ENCODE measurements at regions not wholly inside any gene's neighbourhood (a gene's known extent, or its start where the extent isn't known, plus 50 kb on each side); places are given as distances from the start of the nearest gene placed in this dataset.

DNA sequence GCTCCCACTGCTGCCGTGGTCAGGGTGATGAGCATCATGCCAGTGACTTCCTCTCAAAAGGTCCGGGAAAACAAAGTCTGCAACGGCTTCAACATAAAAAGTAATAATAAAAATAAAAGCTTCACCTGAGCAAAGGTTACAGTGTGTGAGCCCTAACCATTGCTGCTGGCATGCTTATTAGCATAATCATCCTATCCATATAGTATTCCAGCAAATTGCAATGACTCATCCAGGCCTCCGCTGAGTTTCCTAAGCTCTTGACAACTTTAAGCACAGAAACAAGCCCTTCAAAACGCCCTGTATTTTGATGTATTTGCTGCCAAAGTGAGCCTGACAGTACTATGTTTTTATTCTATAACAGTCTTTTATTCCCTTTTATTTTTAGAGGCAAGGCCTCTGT, 100.5 kb downstream of the AASDH start:
- H3K27me3 ChIP-seq, result no peaks in the 10 kb centered on the region
- H3K9ac ChIP-seq, result no peak overlapping the region
- TF ChIP-seq Cebpa-rat (IDR thresholded peaks at IDR 0.05), result no peak
- peaks cover 0 to 9% (median 0%) of the 10 kb centered on the region in 10 experiments; a peak in 4 of 20 replicates for H3K4me1 ChIP-seq
- no peak overlapping the region for H3K4me3 ChIP-seq
- no peak overlapping the region for H3K4me2 ChIP-seq
- H3K9me3 ChIP-seq (replicated peaks in 1 of 11), result peaks cover 14 to 38% (median 33%) of the 10 kb centered on the region in 11 experiments; a peak in 20 of 22 replicates
- no peaks in the 10 kb centered on the region for H4K20me1 ChIP-seq
- no peak overlapping the region for H3K27ac ChIP-seq
- peaks cover 0 to 58% (median 30%) of the 10 kb centered on the region in 11 experiments; a peak in 16 of 22 replicates for H3K36me3 ChIP-seq

DNA sequence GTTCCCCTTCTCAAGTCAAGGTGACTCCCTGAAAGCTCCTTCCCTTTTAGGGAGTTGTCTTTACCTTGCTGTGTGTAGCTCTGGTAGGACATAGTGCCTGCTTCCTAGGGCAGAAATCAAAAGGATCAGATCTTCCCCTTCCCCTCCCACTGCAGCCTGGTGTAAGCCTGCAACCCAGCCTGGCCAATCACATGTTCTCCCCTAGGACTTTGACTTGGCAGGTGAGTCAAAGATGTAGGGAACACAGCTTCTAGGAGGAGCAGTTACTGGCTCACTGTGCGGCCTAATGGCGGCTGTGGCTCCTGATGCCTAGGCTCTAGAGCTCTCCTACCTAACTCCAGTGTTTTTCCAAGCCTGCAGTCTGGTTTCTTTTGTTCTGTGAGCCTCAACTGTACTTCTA, 103.9 kb downstream of the AASDH start:
- Histone ChIP-seq H3K36me3 (peaks cover 0 to 52% (median 38%) of the 10 kb centered on the region in 11 experiments; a peak in 18 of 22 replicates), H3K9me3 (replicated peaks in 1 of 11) (peaks cover 18 to 37% (median 32%) of the 10 kb centered on the region in 11 experiments; a peak in 21 of 22 replicates), H3K27ac (no peak overlapping the region), H3K4me2 (no peak overlapping the region), H3K27me3 (no peaks in the 10 kb centered on the region), H3K9ac (no peak overlapping the region), H3K4me1 (no peaks in the 10 kb centered on the region), H4K20me1 (no peaks in the 10 kb centered on the region), H3K4me3 (no peak overlapping the region)
- no peak for TF ChIP-seq Cebpa-rat (IDR thresholded peaks at IDR 0.05)

DNA sequence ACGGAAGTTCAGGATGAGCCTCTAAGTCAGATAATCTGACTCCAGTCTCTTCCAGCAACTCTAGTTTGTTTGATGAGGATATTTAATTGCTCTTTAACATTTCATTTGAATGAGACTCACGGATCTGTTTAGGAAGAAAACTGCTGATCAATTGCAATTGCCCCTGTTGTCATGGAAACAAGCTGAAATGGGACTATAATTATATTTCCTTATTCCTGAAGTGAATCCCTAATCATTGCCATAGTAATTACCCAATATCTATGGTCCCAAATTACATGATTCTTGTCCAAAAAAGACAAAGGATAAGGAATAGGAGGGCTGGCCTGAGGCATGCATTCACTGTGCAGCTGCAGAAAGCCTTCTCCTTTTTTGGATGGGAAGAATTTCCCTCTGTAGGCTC, 105.3 kb downstream of the AASDH start:
- Histone ChIP-seq H3K27ac (no peak overlapping the region), H3K9me3 (replicated peaks in 1 of 11) (peaks cover 21 to 47% (median 38%) of the 10 kb centered on the region in 11 experiments), H3K9ac (no peak overlapping the region), H3K27me3 (no peaks in the 10 kb centered on the region), H3K4me2 (no peak overlapping the region), H3K4me3 (no peak overlapping the region), H4K20me1 (no peaks in the 10 kb centered on the region), H3K36me3 (peaks cover 0 to 58% (median 42%) of the 10 kb centered on the region in 11 experiments; a peak in 18 of 22 replicates), H3K4me1 (no peaks in the 10 kb centered on the region)
- no peak for TF ChIP-seq Cebpa-rat (IDR thresholded peaks at IDR 0.05)

DNA sequence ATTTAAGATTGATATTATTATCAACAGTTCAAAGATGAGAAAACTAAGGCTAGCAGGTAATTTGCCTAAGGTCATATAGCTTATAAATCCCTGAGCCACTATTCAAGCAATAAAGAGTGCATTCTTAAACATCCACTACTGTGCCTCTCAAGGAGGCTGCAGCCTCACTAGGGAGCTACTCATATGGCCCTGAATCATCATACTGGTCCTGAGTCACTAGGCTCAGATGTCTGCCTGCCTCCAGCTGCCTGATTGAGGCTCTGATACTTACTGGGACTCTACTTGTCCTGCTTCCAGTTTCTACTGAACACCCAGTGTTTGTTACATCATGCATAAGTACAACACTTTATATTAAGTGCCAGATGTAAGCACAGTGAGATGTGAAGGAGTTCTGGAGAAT, 110.7 kb downstream of the AASDH start:
- TF ChIP-seq Cebpa-rat (IDR thresholded peaks at IDR 0.05), result no peak
- peaks cover 0 to 65% (median 31%) of the 10 kb centered on the region in 11 experiments; a peak in 19 of 22 replicates for H3K36me3 ChIP-seq
- no peak overlapping the region for H3K9ac ChIP-seq
- H3K27me3 ChIP-seq, result no peaks in the 10 kb centered on the region
- H3K4me1 ChIP-seq, result no peaks in the 10 kb centered on the region; a peak in 2 of 20 replicates
- no peak overlapping the region for H3K27ac ChIP-seq
- peaks cover 12 to 33% (median 19%) of the 10 kb centered on the region in 11 experiments; a peak in 20 of 22 replicates for H3K9me3 ChIP-seq (replicated peaks in 1 of 11)
- H3K4me2 ChIP-seq, result no peak overlapping the region
- no peak overlapping the region for H3K4me3 ChIP-seq
- no peaks in the 10 kb centered on the region for H4K20me1 ChIP-seq

DNA sequence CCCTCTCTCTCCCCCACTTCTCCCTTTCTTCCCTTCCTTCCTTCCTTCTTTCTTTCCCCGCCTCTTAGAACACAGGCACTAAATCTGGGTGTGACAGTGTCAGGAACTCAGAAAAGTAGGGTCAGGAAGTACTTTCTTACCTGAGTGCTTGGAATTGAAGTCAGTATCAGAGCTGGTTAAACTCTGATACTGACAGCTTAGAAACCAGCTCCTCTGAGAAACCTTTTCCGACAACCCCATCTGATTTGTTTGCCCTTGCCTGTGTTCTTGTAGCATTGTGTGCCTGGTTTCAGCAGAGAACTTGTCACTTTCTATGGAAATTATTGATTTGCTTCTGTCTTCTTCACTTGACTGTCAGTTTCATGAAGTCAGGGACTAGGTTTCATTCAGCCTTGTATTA, 113.9 kb downstream of the AASDH start:
- no peak for TF ChIP-seq Cebpa-rat (IDR thresholded peaks at IDR 0.05)
- no peaks in the 10 kb centered on the region for H4K20me1 ChIP-seq

DNA sequence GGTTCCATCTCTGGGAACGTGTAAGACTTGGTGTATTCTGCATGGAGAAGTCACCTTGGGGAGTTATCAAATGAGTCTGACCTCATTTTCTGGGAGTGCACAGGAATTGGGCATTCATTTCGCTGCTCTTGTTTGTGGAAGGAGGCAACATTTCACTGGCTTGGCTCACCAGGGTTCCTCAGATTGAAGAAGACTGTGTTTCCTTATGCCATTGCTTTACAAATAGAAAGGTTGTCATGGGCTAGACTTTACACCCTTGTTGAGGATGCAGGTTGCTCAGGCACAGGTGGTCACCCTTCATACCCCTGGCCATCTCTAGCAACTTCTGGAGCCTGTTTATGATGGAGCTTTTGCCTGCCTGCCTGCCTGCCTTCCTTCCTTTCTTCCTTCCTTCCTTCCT, 114.4 kb downstream of the AASDH start:
- no peaks in the 10 kb centered on the region; a peak in 2 of 20 replicates for H3K4me1 ChIP-seq
- H3K9ac ChIP-seq, result no peak overlapping the region
- H3K4me2 ChIP-seq, result no peak overlapping the region
- H3K36me3 ChIP-seq, result peaks cover 0 to 47% (median 26%) of the 10 kb centered on the region in 11 experiments; a peak in 17 of 22 replicates
- H4K20me1 ChIP-seq, result no peaks in the 10 kb centered on the region
- peaks cover 7 to 20% (median 11%) of the 10 kb centered on the region in 11 experiments; a peak in 19 of 22 replicates for H3K9me3 ChIP-seq (replicated peaks in 1 of 11)
- no peak overlapping the region for H3K27ac ChIP-seq
- no peak for TF ChIP-seq Cebpa-rat (IDR thresholded peaks at IDR 0.05)
- no peaks in the 10 kb centered on the region for H3K27me3 ChIP-seq
- no peak overlapping the region for H3K4me3 ChIP-seq

More for the DNA sequence above, 113.9 kb downstream of the AASDH start:
- Histone ChIP-seq H3K4me3 (no peak overlapping the region), H3K4me2 (no peak overlapping the region), H3K9ac (no peak overlapping the region), H3K9me3 (replicated peaks in 1 of 11) (peaks cover 7 to 25% (median 11%) of the 10 kb centered on the region in 11 experiments; a peak in 19 of 22 replicates), H3K4me1 (no peaks in the 10 kb centered on the region; a peak in 2 of 20 replicates), H3K36me3 (peaks cover 0 to 52% (median 26%) of the 10 kb centered on the region in 11 experiments; a peak in 17 of 22 replicates), H3K27me3 (no peaks in the 10 kb centered on the region), H3K27ac (no peak overlapping the region)

DNA sequence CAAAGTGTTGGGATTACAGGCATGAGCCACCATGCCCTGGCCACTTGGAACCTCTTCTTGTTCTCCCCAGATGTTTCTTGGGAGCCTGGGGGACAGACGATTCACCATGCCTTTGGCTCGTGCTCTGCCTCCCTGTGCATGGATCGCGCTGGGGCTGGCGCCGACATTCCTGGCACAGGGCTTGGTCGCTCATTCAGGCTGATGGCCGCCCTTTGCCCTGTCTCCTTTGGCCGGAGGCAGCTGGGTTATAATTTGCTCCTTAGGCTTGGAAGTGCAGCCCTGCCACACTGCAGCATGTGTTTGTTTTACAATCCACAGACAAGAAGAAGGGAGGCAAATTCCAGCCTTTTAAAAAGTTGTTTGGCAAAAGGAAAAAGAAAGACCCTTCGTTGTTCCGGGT, 115.3 kb downstream of the AASDH start:
- no peak for TF ChIP-seq Cebpa-rat (IDR thresholded peaks at IDR 0.05)
- peaks cover 0 to 45% (median 24%) of the 10 kb centered on the region in 11 experiments; a peak in 17 of 22 replicates for H3K36me3 ChIP-seq
- H3K4me1 ChIP-seq, result no peaks in the 10 kb centered on the region; a peak in 2 of 20 replicates
- H3K9ac ChIP-seq, result no peak overlapping the region
- no peak overlapping the region for H3K4me2 ChIP-seq
- H3K9me3 ChIP-seq (replicated peaks in 1 of 11), result peaks cover 4 to 13% (median 7%) of the 10 kb centered on the region in 11 experiments; a peak in 19 of 22 replicates
- no peaks in the 10 kb centered on the region for H3K27me3 ChIP-seq
- H4K20me1 ChIP-seq, result no peaks in the 10 kb centered on the region
- H3K27ac ChIP-seq, result no peak overlapping the region
- no peak overlapping the region for H3K4me3 ChIP-seq

DNA sequence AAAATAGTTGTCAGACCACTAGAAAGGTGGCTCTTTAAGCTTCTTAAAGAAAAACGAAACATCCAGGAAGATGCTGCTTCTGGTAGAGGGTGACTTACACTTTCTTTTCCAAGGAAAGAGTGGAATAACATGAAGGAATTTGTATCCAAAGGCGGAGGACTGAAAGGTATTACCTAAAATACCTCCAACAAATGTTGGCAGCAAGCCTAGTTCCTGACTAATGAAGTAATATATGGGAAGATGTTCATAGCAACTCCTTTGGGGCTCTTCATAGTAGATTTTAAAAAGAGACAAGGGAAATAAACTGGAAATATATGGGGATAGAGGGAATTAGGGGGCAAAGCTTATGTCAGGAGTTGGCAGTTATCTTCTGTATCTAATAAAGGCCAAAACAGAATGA, 116.2 kb downstream of the AASDH start:
- H3K9ac ChIP-seq, result no peak overlapping the region
- H3K9me3 ChIP-seq (replicated peaks in 1 of 11), result peaks cover 0 to 6% (median 0%) of the 10 kb centered on the region in 11 experiments; a peak in 4 of 22 replicates
- no peaks in the 10 kb centered on the region for H3K27me3 ChIP-seq
- no peak overlapping the region for H3K4me3 ChIP-seq
- no peak overlapping the region for H3K27ac ChIP-seq
- no peaks in the 10 kb centered on the region for H4K20me1 ChIP-seq
- peaks cover 0 to 37% (median 15%) of the 10 kb centered on the region in 11 experiments; a peak in 13 of 22 replicates for H3K36me3 ChIP-seq
- TF ChIP-seq Cebpa-rat (IDR thresholded peaks at IDR 0.05), result no peak
- no peak overlapping the region for H3K4me2 ChIP-seq
- no peaks in the 10 kb centered on the region; a peak in 2 of 20 replicates for H3K4me1 ChIP-seq

DNA sequence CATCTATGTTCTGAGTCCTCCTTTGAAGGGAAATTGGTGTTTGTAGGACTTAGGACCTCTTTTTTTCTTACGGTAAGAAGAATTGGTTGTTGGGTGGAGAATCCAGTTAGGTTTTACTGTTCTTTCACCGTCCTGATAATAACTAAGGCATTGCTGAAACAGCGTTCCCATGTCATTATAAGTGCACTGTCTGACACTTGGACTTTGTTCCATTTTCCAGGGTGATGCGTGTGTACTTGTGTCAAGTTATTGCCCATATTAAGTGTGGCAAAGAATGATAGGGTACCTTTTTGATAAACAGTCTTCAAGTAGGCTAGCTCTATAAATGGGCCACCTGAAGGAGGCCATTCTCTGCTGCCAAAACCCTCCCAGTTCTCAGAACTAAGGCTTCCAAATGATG, 119.7 kb downstream of the AASDH start:
- Histone ChIP-seq H3K9ac (no peak overlapping the region), H3K27ac (no peak overlapping the region), H3K9me3 (replicated peaks in 1 of 11) (peaks cover 17 to 24% (median 18%) of the 10 kb centered on the region in 11 experiments), H3K36me3 (peaks cover 0 to 25% (median 17%) of the 10 kb centered on the region in 11 experiments; a peak in 14 of 22 replicates), H4K20me1 (no peaks in the 10 kb centered on the region), H3K4me2 (no peak overlapping the region), H3K27me3 (no peaks in the 10 kb centered on the region), H3K4me3 (no peak overlapping the region), H3K4me1 (no peaks in the 10 kb centered on the region)
- no peak for TF ChIP-seq Cebpa-rat (IDR thresholded peaks at IDR 0.05)

DNA sequence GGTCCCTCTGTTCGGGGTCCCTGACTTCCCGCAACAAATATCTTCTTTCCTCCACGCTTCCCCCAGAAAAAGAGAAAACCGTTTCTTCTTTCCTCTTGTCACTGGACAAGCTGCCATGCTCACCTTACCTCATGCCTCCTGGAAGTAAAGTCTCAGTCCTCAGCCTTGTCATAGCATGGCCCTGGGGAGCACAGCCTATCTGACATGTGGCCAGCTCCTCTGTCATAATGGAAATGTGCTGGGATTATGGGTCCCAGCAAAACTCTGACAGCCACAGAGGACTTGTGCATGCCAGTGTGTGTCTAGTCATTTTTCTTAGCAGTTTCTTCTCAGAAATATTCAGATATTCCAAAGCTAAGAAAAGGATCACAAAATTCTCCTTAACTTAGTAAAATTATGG, 122.4 kb downstream of the AASDH start:
- H3K27ac ChIP-seq, result no peak overlapping the region
- no peak overlapping the region for H3K4me3 ChIP-seq
- H3K4me2 ChIP-seq, result no peak overlapping the region
- H3K27me3 ChIP-seq, result no peaks in the 10 kb centered on the region
- peaks cover 20 to 26% (median 24%) of the 10 kb centered on the region in 11 experiments for H3K9me3 ChIP-seq (replicated peaks in 1 of 11)
- no peak overlapping the region for H3K9ac ChIP-seq
- TF ChIP-seq Cebpa-rat (IDR thresholded peaks at IDR 0.05), result no peak
- H3K4me1 ChIP-seq, result peaks cover 12 to 25% (median 20%) of the 10 kb centered on the region in 10 experiments
- H4K20me1 ChIP-seq, result no peaks in the 10 kb centered on the region
- peaks cover 0 to 23% (median 15%) of the 10 kb centered on the region in 11 experiments; a peak in 13 of 22 replicates for H3K36me3 ChIP-seq

All from BLaER1 treated with 17β-estradiol and CSF1 and Interleukin-3, amounts not matched to agents 10 nM and 100 nM (cell line).